Stimulated activated CD4-positive, alpha-beta T cell treated with anti-CD3 and anti-CD28 coated beads, Interleukin-12 subunit alpha, Interleukin-12 subunit beta, amount 100 ng/mL, for 48 hours (primary cell): ENCODE measurements at regions not wholly inside any gene's neighbourhood (a gene's known extent, or its start where the extent isn't known, plus 50 kb on each side); places are given as distances from the start of the nearest gene placed in this dataset.
A peak's percentile ranks its signal among the peaks of the same experiment; 100 is the strongest.

ENCODE experiments used
- DNase-seq, 3 donors: peaks; one replicate each; pipeline ENCODE4 v3.0.0-alpha.2; 2020; ENCODE audit warnings: low read depth in 2 of 3, low spot score in 1 of 3

GRCh38 chr5:33282157-33282556 lies 158.6 kb upstream of the TARS1 start:
- DNase-seq, result no peak

- no peak for DNase-seq
These were observed 158.1 kb upstream of the TARS1 start for GRCh38 chr5:33282696-33283095.

- no peak for DNase-seq
These were observed 157.5 kb upstream of the TARS1 start for GRCh38 chr5:33283243-33283642.

- no peak for DNase-seq
These were observed 156.1 kb upstream of the TARS1 start for GRCh38 chr5:33284681-33285080.

- DNase-seq, result no peak
These were observed 153.5 kb upstream of the TARS1 start for GRCh38 chr5:33287242-33287641.

GRCh38 chr5:33291216-33292000 lies 149.4 kb upstream of the TARS1 start:
- no peak for DNase-seq

GRCh38 chr5:33297760-33298216 lies 143.0 kb upstream of the TARS1 start:
- no peak for DNase-seq

- DNase-seq, result no peak
These were observed 141.1 kb upstream of the TARS1 start for GRCh38 chr5:33299621-33300208.

- peak in 1 of 3 donors; percentile 9 for DNase-seq
These were observed 140.5 kb upstream of the TARS1 start for GRCh38 chr5:33300209-33300742.

GRCh38 chr5:33303579-33304095 lies 137.1 kb upstream of the TARS1 start:
- no peak for DNase-seq

- no peak for DNase-seq
These were observed 136.2 kb upstream of the TARS1 start for GRCh38 chr5:33304601-33305000.

GRCh38 chr5:33305572-33305971 lies 135.2 kb upstream of the TARS1 start:
- DNase-seq, result no peak

- DNase-seq, result no peak
These were observed 134.0 kb upstream of the TARS1 start for GRCh38 chr5:33306758-33307157.

- no peak for DNase-seq
These were observed 132.2 kb upstream of the TARS1 start for GRCh38 chr5:33308586-33308985.

- no peak for DNase-seq
These were observed 131.7 kb upstream of the TARS1 start for GRCh38 chr5:33309068-33309467.

- no peak for DNase-seq
These were observed 131.0 kb upstream of the TARS1 start for GRCh38 chr5:33309536-33310345.

GRCh38 chr5:33310451-33310850 lies 130.3 kb upstream of the TARS1 start:
- DNase-seq, result no peak

- no peak for DNase-seq
These were observed 128.9 kb upstream of the TARS1 start for GRCh38 chr5:33311893-33312292.

GRCh38 chr5:33312571-33313549 lies 127.9 kb upstream of the TARS1 start:
- DNase-seq, result no peak

- no peak for DNase-seq
These were observed 125.6 kb upstream of the TARS1 start for GRCh38 chr5:33315189-33315588.
